GM12878 (cell line): ENCODE measurements at regions not wholly inside any gene's neighbourhood (a gene's known extent, or its start where the extent isn't known, plus 50 kb on each side); places are given as distances from the start of the nearest gene placed in this dataset.

Experiments
- CREB1 ChIP-seq: IDR thresholded peaks from 2 replicates; pipeline ENCODE4 v1.6.1; 2012; ENCODE audit warnings: low read depth, mild to moderate bottlenecking, inconsistent platforms
- HDGF ChIP-seq: fragments of 450-650 bp; IDR thresholded peaks from 2 replicates; pipeline ENCODE4 v1.6.1; 2016; ENCODE audit warnings: antibody characterized with exemption
- TCF7 ChIP-seq: IDR thresholded peaks from 2 replicates; pipeline ENCODE4 v1.6.1; 2014; ENCODE audit warnings: antibody characterized with exemption, borderline replicate concordance
- TF ChIP-seq, protein P1 (sequence below), 3 experiments: IDR thresholded peaks in 2 of 3; conservative IDR thresholded peaks in 1 of 3; 2 replicates each; pipeline ENCODE4 v1.5.1; 2011; ENCODE audit warnings: low read depth in 3 of 3, low read length in 3 of 3, mild to moderate bottlenecking in 3 of 3, control low read depth in 2 of 3, moderate library complexity in 2 of 3, inconsistent platforms in 1 of 3, mixed read lengths in 1 of 3; ENCODE audit not compliant: control insufficient read depth in 2 of 3, insufficient read depth in 1 of 3; ENCODE audit errors: extremely low read depth in 1 of 3

GRCh38 chr2:150706561-150706960 lies 219.1 kb upstream of the RND3 start:
- no peak for TF ChIP-seq TCF7
- no peak for TF ChIP-seq HDGF
- no peak for TF ChIP-seq CREB1
- TF ChIP-seq, protein P1, sequence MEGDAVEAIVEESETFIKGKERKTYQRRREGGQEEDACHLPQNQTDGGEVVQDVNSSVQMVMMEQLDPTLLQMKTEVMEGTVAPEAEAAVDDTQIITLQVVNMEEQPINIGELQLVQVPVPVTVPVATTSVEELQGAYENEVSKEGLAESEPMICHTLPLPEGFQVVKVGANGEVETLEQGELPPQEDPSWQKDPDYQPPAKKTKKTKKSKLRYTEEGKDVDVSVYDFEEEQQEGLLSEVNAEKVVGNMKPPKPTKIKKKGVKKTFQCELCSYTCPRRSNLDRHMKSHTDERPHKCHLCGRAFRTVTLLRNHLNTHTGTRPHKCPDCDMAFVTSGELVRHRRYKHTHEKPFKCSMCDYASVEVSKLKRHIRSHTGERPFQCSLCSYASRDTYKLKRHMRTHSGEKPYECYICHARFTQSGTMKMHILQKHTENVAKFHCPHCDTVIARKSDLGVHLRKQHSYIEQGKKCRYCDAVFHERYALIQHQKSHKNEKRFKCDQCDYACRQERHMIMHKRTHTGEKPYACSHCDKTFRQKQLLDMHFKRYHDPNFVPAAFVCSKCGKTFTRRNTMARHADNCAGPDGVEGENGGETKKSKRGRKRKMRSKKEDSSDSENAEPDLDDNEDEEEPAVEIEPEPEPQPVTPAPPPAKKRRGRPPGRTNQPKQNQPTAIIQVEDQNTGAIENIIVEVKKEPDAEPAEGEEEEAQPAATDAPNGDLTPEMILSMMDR (IDR thresholded peaks at IDR 0.05 in 2 of 3, conservative IDR thresholded peaks at IDR 0.05 in 1 of 3; ENCODE audit: control insufficient read depth in 2 of 3, extremely low read depth in 1 of 3, insufficient read depth in 1 of 3, low read depth in 3 of 3, low read length in 3 of 3) = no peak
